ENCODE measurements at regions not wholly inside any gene's neighbourhood (a gene's known extent, or its start where the extent isn't known, plus 50 kb on each side); places are given as distances from the start of the nearest gene placed in this dataset.

- H3K9me2 ChIP-seq (ENCODE audit: insufficient read depth, low read length), result no peaks in the 10 kb centered on the region
- ChIA-PET POLR2A (interaction anchor here (0.6 kb wide), 1 partner anchor 1123 kb away, joined by 3 read pairs; no protein-coding TSS in a partner anchor), CTCF (ENCODE audit: unreplicated experiment) (no interaction called here)
- H3K4me2 ChIP-seq (ENCODE audit: low read length), result no peak overlapping the region
- TF ChIP-seq EZH2phosphoT487 (IDR thresholded peaks at IDR 0.05; ENCODE audit: borderline replicate concordance, low read depth, low read length) (no peak), CTCF (conservative IDR thresholded peaks at IDR 0.05; ENCODE audit: low read length) (no peak)
- H3K79me2 ChIP-seq (ENCODE audit: insufficient read depth, low read depth, low read length), result no peaks in the 10 kb centered on the region
- intact Hi-C loops (cut with micrococcal nuclease; ENCODE audit: unreplicated experiment), result no loop called here
- no TSS peak for BruUV-seq (replicated peaks)
- no peak for DNase-seq (ENCODE audit: low spot score)
- H3K27ac ChIP-seq (ENCODE audit: low read depth, low read length, poor library complexity, severe bottlenecking), result no peak overlapping the region
- no peaks in the 10 kb centered on the region for H3K36me3 ChIP-seq (ENCODE audit: insufficient read depth, low read length)
- H2AFZ ChIP-seq (ENCODE audit: low read length), result no peak overlapping the region
- H3K4me3 ChIP-seq (ENCODE audit: low read depth, low read length, poor library complexity, severe bottlenecking), result no peak overlapping the region
- no peaks in the 10 kb centered on the region for H3K4me1 ChIP-seq (ENCODE audit: insufficient read depth, low read length, poor library complexity, severe bottlenecking)
- H3K9me3 ChIP-seq (ENCODE audit: low read length), result no peaks in the 10 kb centered on the region
- no peaks in the 10 kb centered on the region for H4K20me1 ChIP-seq (ENCODE audit: insufficient read depth, low read length)
Measured at GRCh38 chr5:87503004-87503403, 90.3 kb upstream of the CCNH start.

GRCh38 chr5:87499478-87500410, 87.0 kb upstream of the CCNH start:
- ChIA-PET CTCF (ENCODE audit: unreplicated experiment) (no interaction called here), POLR2A (interaction anchor here (1.3 kb wide), 1 partner anchor 47 kb away, joined by 3 read pairs; no protein-coding TSS in a partner anchor)
- Histone ChIP-seq H3K4me3 (ENCODE audit: low read depth, low read length, poor library complexity, severe bottlenecking) (no peak overlapping the region), H3K4me2 (ENCODE audit: low read length) (no peak overlapping the region), H3K79me2 (ENCODE audit: insufficient read depth, low read depth, low read length) (no peaks in the 10 kb centered on the region), H2AFZ (ENCODE audit: low read length) (no peak overlapping the region), H3K4me1 (ENCODE audit: insufficient read depth, low read length, poor library complexity, severe bottlenecking) (no peaks in the 10 kb centered on the region), H3K9me2 (ENCODE audit: insufficient read depth, low read length) (no peaks in the 10 kb centered on the region), H4K20me1 (ENCODE audit: insufficient read depth, low read length) (no peaks in the 10 kb centered on the region), H3K36me3 (ENCODE audit: insufficient read depth, low read length) (no peaks in the 10 kb centered on the region), H3K9me3 (ENCODE audit: low read length) (no peaks in the 10 kb centered on the region), H3K27ac (ENCODE audit: low read depth, low read length, poor library complexity, severe bottlenecking) (no peak overlapping the region)
- no peak for DNase-seq (ENCODE audit: low spot score)
- intact Hi-C loops (cut with micrococcal nuclease; ENCODE audit: unreplicated experiment), result no loop called here
- TF ChIP-seq EZH2phosphoT487 (IDR thresholded peaks at IDR 0.05; ENCODE audit: borderline replicate concordance, low read depth, low read length) (no peak), CTCF (conservative IDR thresholded peaks at IDR 0.05; ENCODE audit: low read length) (no peak)
- no TSS peak for BruUV-seq (replicated peaks)

Data from OCI-LY7 (cell line).